ENCODE measurements at regions not wholly inside any gene's neighbourhood (a gene's known extent, or its start where the extent isn't known, plus 50 kb on each side); places are given as distances from the start of the nearest gene placed in this dataset.

DNA sequence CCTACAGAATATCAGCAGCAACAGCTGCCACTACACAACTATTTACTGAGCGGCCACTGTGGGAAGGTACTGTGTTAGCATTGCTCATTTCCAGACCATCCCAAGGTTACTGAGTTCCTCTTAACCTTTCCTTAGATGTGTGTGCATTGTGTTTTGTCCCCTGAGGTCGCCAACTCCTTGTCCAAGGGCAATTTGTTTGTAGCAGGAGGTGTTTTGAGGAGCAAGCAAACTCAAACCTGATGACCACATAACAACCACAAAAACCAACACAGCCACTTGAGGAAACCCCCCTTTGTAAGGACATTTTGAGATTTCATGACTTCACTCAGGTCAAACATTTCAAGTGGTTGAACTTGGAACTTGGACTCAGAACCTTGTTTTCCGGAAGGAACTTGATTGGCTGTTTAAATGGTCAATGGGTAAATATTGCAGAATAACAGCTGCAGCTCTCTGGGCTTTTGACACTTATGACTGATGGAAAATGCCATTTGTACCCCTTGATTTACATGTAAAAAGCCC, 122.3 kb downstream of the MID1IP1 start:
- no peak for DNase-seq (ENCODE audit: low read depth, low spot score)
- H3K9me3 ChIP-seq (ENCODE audit: insufficient read depth, low read length): no peaks in the 10 kb centered on the region
- no peak overlapping the region for H3K4me3 ChIP-seq (ENCODE audit: insufficient read length, low read depth)
- no peaks in the 10 kb centered on the region for H3K27me3 ChIP-seq (ENCODE audit: insufficient read depth, insufficient read length)
- H3K4me1 ChIP-seq (ENCODE audit: insufficient read depth, insufficient read length): no peaks in the 10 kb centered on the region
- TF ChIP-seq SUZ12 (IDR thresholded peaks at IDR 0.05; ENCODE audit: extremely low read depth, insufficient read depth, insufficient read length) (no peak), ZNF274 (IDR thresholded peaks at IDR 0.05; ENCODE audit: low read depth, low read length) (no peak), YY1 (IDR thresholded peaks at IDR 0.05; ENCODE audit: insufficient read depth, insufficient read length) (no peak)
- H3K36me3 ChIP-seq (ENCODE audit: insufficient read depth, insufficient read length, low read length): no peaks in the 10 kb centered on the region
- H3K9ac ChIP-seq (ENCODE audit: insufficient read length, low read depth): no peak overlapping the region

DNA sequence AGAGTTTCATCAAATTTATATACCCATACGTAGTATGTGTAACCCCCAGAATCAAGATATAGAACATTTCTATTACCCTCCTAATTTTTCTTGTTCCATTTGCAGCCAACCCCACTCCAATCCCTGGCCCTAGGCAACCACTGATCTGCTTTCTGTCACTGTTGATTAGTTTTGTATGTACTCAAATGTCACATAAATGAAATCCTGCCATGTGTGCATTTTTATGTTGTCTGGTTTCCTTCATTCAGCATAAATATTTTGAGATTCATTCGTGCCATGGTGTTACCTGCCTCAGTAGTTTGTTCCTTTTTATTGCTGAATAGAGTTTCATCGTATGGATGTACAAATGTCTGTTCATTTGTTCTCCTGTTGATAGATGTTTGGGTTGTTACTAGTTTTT, 126.3 kb downstream of the MID1IP1 start:
- no peaks in the 10 kb centered on the region; the same call in 1 of the 2 replicates for H3K9me3 ChIP-seq (ENCODE audit: insufficient read depth, low read length)
- TF ChIP-seq ZNF274 (IDR thresholded peaks at IDR 0.05; ENCODE audit: low read depth, low read length) (no peak), YY1 (IDR thresholded peaks at IDR 0.05; ENCODE audit: insufficient read depth, insufficient read length) (no peak), SUZ12 (IDR thresholded peaks at IDR 0.05; ENCODE audit: extremely low read depth, insufficient read depth, insufficient read length) (no peak)
- no peak overlapping the region for H3K9ac ChIP-seq (ENCODE audit: insufficient read length, low read depth)
- no peaks in the 10 kb centered on the region for H3K36me3 ChIP-seq (ENCODE audit: insufficient read depth, insufficient read length, low read length)
- no peaks in the 10 kb centered on the region for H3K27me3 ChIP-seq (ENCODE audit: insufficient read depth, insufficient read length)
- no peak for DNase-seq (ENCODE audit: low read depth, low spot score)
- no peaks in the 10 kb centered on the region for H3K4me1 ChIP-seq (ENCODE audit: insufficient read depth, insufficient read length)
- no peak overlapping the region for H3K4me3 ChIP-seq (ENCODE audit: insufficient read length, low read depth)

DNA sequence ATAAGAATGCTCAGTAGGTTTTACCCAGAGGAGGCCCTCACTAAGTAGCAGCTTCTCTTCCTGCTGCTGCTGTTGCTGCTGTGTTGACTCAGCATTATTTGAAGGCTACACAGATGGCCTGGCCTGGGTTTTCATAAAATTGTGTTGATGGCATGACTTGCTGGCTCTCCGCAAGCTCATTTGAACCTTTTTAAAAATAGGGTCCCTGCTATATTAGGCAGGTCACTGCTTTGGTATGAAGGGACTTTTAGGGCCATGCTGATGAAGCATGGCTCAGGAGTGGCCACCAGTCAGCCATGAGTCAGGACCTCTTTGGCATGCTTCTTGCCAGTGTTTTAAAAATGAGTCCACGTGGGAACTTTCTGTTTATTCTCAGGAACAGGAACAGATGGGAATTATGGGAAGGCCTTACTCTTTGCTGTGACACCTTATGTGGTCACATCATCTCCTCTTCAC, 128.7 kb downstream of the MID1IP1 start:
- TF ChIP-seq YY1 (IDR thresholded peaks at IDR 0.05; ENCODE audit: insufficient read depth, insufficient read length) (no peak), ZNF274 (IDR thresholded peaks at IDR 0.05; ENCODE audit: low read depth, low read length) (no peak)
- Histone ChIP-seq H3K4me3 (ENCODE audit: insufficient read length, low read depth) (no peak overlapping the region), H3K4me1 (ENCODE audit: insufficient read depth, insufficient read length) (no peaks in the 10 kb centered on the region), H3K27me3 (ENCODE audit: insufficient read depth, insufficient read length) (no peaks in the 10 kb centered on the region), H3K9ac (ENCODE audit: insufficient read length, low read depth) (no peak overlapping the region), H3K9me3 (ENCODE audit: insufficient read depth, low read length) (peaks cover 8% of the 10 kb centered on the region; the same call in 1 of the 2 replicates), H3K36me3 (ENCODE audit: insufficient read depth, insufficient read length, low read length) (no peaks in the 10 kb centered on the region)
- DNase-seq (ENCODE audit: low read depth, low spot score): no peak

DNA sequence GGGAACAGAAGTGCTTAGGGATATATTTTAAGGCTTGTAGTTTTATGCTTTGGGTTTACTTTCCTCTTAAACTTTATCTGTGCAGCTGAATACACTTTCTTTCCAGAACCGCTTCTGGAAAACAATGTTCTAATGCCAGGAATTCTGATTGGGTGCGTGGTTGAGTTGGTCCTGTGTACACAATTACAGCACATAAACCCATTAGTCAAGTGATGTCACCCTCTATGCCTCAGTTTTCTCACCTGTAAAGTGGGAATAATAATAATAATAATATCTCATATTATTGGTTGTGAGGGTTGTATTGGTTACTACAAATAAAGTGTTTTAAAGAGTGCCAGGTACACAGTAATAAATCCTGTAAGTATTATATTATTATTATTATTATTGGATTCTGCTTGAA, 129.2 kb downstream of the MID1IP1 start:
- no peaks in the 10 kb centered on the region for H3K36me3 ChIP-seq (ENCODE audit: insufficient read depth, insufficient read length, low read length)

DNA sequence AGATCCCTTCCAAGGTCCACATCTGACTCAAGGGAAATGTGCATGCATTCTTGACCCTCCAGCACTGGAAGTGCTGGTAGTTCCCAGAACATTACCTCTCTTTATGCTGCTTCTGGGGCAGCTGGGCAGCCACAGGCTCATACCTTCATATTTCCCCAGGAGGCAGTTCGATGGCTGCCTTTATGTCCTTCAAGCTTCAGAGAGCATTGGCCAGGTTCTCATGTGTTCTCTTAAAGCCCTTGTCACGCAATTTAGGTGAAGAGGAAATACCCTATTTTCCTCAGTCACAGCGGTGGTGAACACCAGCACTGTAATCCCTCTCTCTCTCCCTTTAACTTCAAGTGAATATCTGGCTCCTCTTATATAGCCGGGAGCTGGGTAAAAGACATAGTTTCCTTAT, 134.3 kb downstream of the MID1IP1 start:
- no peaks in the 10 kb centered on the region for H3K36me3 ChIP-seq (ENCODE audit: insufficient read depth, insufficient read length, low read length)
- TF ChIP-seq YY1 (IDR thresholded peaks at IDR 0.05; ENCODE audit: insufficient read depth, insufficient read length): no peak
- H3K9ac ChIP-seq (ENCODE audit: insufficient read length, low read depth): no peak overlapping the region
- no peaks in the 10 kb centered on the region for H3K4me1 ChIP-seq (ENCODE audit: insufficient read depth, insufficient read length)
- no peak overlapping the region for H3K4me3 ChIP-seq (ENCODE audit: insufficient read length, low read depth)
- DNase-seq (ENCODE audit: low read depth, low spot score): no peak
- H3K27me3 ChIP-seq (ENCODE audit: insufficient read depth, insufficient read length): no peaks in the 10 kb centered on the region
- peaks cover 8% of the 10 kb centered on the region; the same call in 1 of the 2 replicates for H3K9me3 ChIP-seq (ENCODE audit: insufficient read depth, low read length)

More for the DNA sequence above, 129.2 kb downstream of the MID1IP1 start:
- Histone ChIP-seq H3K4me1 (ENCODE audit: insufficient read depth, insufficient read length) (no peaks in the 10 kb centered on the region), H3K4me3 (ENCODE audit: insufficient read length, low read depth) (no peak overlapping the region), H3K9me3 (ENCODE audit: insufficient read depth, low read length) (peaks cover 8% of the 10 kb centered on the region; the same call in 1 of the 2 replicates), H3K9ac (ENCODE audit: insufficient read length, low read depth) (no peak overlapping the region), H3K27me3 (ENCODE audit: insufficient read depth, insufficient read length) (no peaks in the 10 kb centered on the region)
- TF ChIP-seq ZNF274 (IDR thresholded peaks at IDR 0.05; ENCODE audit: low read depth, low read length) (no peak), SUZ12 (IDR thresholded peaks at IDR 0.05; ENCODE audit: extremely low read depth, insufficient read depth, insufficient read length) (no peak), YY1 (IDR thresholded peaks at IDR 0.05; ENCODE audit: insufficient read depth, insufficient read length) (no peak)
- DNase-seq (ENCODE audit: low read depth, low spot score): no peak

DNA sequence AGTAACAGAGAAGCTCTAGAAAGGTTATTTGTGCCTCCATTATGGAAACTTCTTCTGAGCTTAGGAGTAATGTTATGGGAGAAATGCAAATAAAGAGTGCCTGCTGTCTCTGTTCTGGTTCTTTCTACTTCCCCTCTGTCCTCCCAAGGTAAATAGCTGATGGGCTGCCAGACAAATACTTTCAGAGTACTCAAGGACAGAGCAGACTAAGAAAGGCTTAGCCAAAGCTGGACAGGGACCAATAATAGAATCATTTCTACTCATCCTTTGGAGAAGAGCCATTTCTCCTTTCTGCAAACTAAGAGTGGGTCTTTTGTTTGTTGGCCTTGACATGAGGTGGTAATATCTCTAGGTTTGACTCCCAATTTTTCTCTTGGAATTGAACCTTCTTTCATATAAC, 136.1 kb downstream of the MID1IP1 start:
- H3K36me3 ChIP-seq (ENCODE audit: insufficient read depth, insufficient read length, low read length): no peaks in the 10 kb centered on the region
- no peaks in the 10 kb centered on the region for H3K27me3 ChIP-seq (ENCODE audit: insufficient read depth, insufficient read length)
- H3K9ac ChIP-seq (ENCODE audit: insufficient read length, low read depth): no peak overlapping the region
- no peaks in the 10 kb centered on the region for H3K4me1 ChIP-seq (ENCODE audit: insufficient read depth, insufficient read length)
- DNase-seq (ENCODE audit: low read depth, low spot score): no peak
- peaks cover 8% of the 10 kb centered on the region; the same call in 1 of the 2 replicates for H3K9me3 ChIP-seq (ENCODE audit: insufficient read depth, low read length)
- no peak for TF ChIP-seq ZNF274 (IDR thresholded peaks at IDR 0.05; ENCODE audit: low read depth, low read length)
- no peak for TF ChIP-seq YY1 (IDR thresholded peaks at IDR 0.05; ENCODE audit: insufficient read depth, insufficient read length)
- no peak for TF ChIP-seq SUZ12 (IDR thresholded peaks at IDR 0.05; ENCODE audit: extremely low read depth, insufficient read depth, insufficient read length)
- H3K4me3 ChIP-seq (ENCODE audit: insufficient read length, low read depth): no peak overlapping the region

DNA sequence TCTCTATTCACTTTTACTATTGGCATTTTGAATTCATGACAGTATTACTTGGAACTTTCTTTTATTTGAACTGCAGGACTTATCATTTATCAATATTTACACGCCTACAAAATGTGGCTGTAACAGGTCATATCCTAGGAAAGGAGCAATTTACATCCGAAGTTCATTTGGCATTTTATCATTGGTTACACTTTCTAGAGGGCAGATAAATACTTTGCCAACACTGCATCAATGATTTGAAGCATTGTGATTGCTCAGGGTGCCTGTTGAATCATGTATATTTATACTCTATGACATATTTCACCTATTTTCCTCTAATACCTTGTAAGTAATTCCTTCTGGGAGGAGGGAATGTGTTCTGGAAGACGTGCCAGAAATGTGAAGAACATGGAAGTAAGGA, 136.7 kb downstream of the MID1IP1 start:
- H3K4me1 ChIP-seq (ENCODE audit: insufficient read depth, insufficient read length): no peaks in the 10 kb centered on the region
- no peaks in the 10 kb centered on the region for H3K27me3 ChIP-seq (ENCODE audit: insufficient read depth, insufficient read length)
- H3K9me3 ChIP-seq (ENCODE audit: insufficient read depth, low read length): peaks cover 12% of the 10 kb centered on the region; the same call in 1 of the 2 replicates
- no peaks in the 10 kb centered on the region for H3K36me3 ChIP-seq (ENCODE audit: insufficient read depth, insufficient read length, low read length)
- H3K4me3 ChIP-seq (ENCODE audit: insufficient read length, low read depth): no peak overlapping the region
- TF ChIP-seq YY1 (IDR thresholded peaks at IDR 0.05; ENCODE audit: insufficient read depth, insufficient read length) (no peak), SUZ12 (IDR thresholded peaks at IDR 0.05; ENCODE audit: extremely low read depth, insufficient read depth, insufficient read length) (no peak), ZNF274 (IDR thresholded peaks at IDR 0.05; ENCODE audit: low read depth, low read length) (no peak)
- H3K9ac ChIP-seq (ENCODE audit: insufficient read length, low read depth): no peak overlapping the region
- DNase-seq (ENCODE audit: low read depth, low spot score): no peak

All from NT2/D1 (cell line).